C1 segment of cervical spinal cord (tissue), 14 donors: ENCODE measurements at regions not wholly inside any gene's neighbourhood (a gene's known extent, or its start where the extent isn't known, plus 50 kb on each side); places are given as distances from the start of the nearest gene placed in this dataset.
"Not testable (repeated sequence)": the region's sequence is repeated elsewhere in the genome, so short reads cannot be mapped to it uniquely, and the experiment has no call there.

Experiments used
- DNase-seq, 14 donors: peaks; one replicate each; lab custom pipeline; 2025; lab: John Stamatoyannopoulos, UW

GRCh38 chr5:100026606-100027005, 508.6 kb upstream of the FAM174A start:
- no peak for DNase-seq

- no peak for DNase-seq
Observed at GRCh38 chr5:100023536-100023935, 511.6 kb upstream of the FAM174A start.

GRCh38 chr5:100017520-100018262, 517.5 kb upstream of the FAM174A start:
- no peak for DNase-seq

GRCh38 chr5:100013305-100013704, 521.9 kb upstream of the FAM174A start:
- DNase-seq: not testable (repeated sequence)

- DNase-seq: not testable (repeated sequence)
Observed at GRCh38 chr5:100011160-100011559, 524.0 kb upstream of the FAM174A start.

GRCh38 chr5:100004969-100005368, 530.2 kb upstream of the FAM174A start:
- DNase-seq: no peak

- no peak for DNase-seq
Observed at GRCh38 chr5:99998319-99998718, 536.9 kb upstream of the FAM174A start.

- no peak for DNase-seq
Observed at GRCh38 chr5:99995407-99995806, 539.8 kb upstream of the FAM174A start.

GRCh38 chr5:99973779-99974178, 561.4 kb upstream of the FAM174A start:
- DNase-seq: no peak

- no peak for DNase-seq
Observed at GRCh38 chr5:99955962-99956361, 579.2 kb upstream of the FAM174A start.

- no peak for DNase-seq
Observed at GRCh38 chr5:99955006-99955405, 580.2 kb upstream of the FAM174A start.

- DNase-seq: no peak
Observed at GRCh38 chr5:99949969-99950524, 585.1 kb upstream of the FAM174A start.

- no peak for DNase-seq
Observed at GRCh38 chr5:99949361-99949760, 585.8 kb upstream of the FAM174A start.

GRCh38 chr5:99948850-99949249, 586.3 kb upstream of the FAM174A start:
- DNase-seq: no peak

GRCh38 chr5:99945478-99946442, 589.4 kb upstream of the FAM174A start:
- DNase-seq: no peak

- no peak for DNase-seq
Observed at GRCh38 chr5:99940540-99940939, 594.6 kb upstream of the FAM174A start.

- no peak for DNase-seq
Observed at GRCh38 chr5:99936911-99937310, 598.3 kb upstream of the FAM174A start.

- no peak for DNase-seq
Observed at GRCh38 chr5:99929806-99930135, 605.4 kb upstream of the FAM174A start.

- DNase-seq: no peak
Observed at GRCh38 chr5:99929067-99929805, 605.9 kb upstream of the FAM174A start.

GRCh38 chr5:99928490-99928889, 606.7 kb upstream of the FAM174A start:
- no peak for DNase-seq

- DNase-seq: no peak
Observed at GRCh38 chr5:99926463-99926862, 608.7 kb upstream of the FAM174A start.

GRCh38 chr5:99922386-99922785, 612.8 kb upstream of the FAM174A start:
- no peak for DNase-seq
